OCI-LY3 (cell line): ENCODE measurements at regions not wholly inside any gene's neighbourhood (a gene's known extent, or its start where the extent isn't known, plus 50 kb on each side); places are given as distances from the start of the nearest gene placed in this dataset.

ENCODE experiments used
- H2AFZ ChIP-seq: fragments of 200-600, 300-600 bp; shearing (Covaris generic); 2 replicates; pipeline ENCODE4 v1.6.0; 2014; ENCODE audit warnings: antibody characterized with exemption, low read depth, low read length
- H3K27ac ChIP-seq: fragments of 200-600, 300-600 bp; sonication (generic); 2 replicates; pipeline ENCODE4 v1.5.1; 2014; ENCODE audit warnings: mild to moderate bottlenecking, low read length, moderate library complexity, mixed read lengths
- H3K27me3 ChIP-seq: fragments of 200-600, 300-600 bp; sonication (generic); 2 replicates; pipeline ENCODE4 v1.6.1; 2014; ENCODE audit warnings: low read depth, low read length, mixed read lengths
- H3K36me3 ChIP-seq: fragments of 200-600, 300-600 bp; sonication (generic); replicated peaks from 2 replicates; pipeline ENCODE3; 2014; ENCODE audit warnings: low read depth, low read length, mixed read lengths
- H3K4me1 ChIP-seq: fragments of 300-600, 200-600 bp; sonication (generic); 2 replicates; pipeline ENCODE4 v1.6.1; 2014; ENCODE audit warnings: low read length, mixed read lengths
- H3K4me2 ChIP-seq: fragments of 200-600, 300-600 bp; sonication (generic); 2 replicates; pipeline ENCODE4 v1.6.1; 2014; ENCODE audit warnings: low read length, mixed read lengths
- H3K4me3 ChIP-seq: fragments of 300-600, 200-600 bp; sonication (generic); 2 replicates; pipeline ENCODE4 v1.5.1; 2014; ENCODE audit warnings: antibody characterized with exemption, mild to moderate bottlenecking, low read length, moderate library complexity
- H3K79me2 ChIP-seq: fragments of 300-600, 200-600 bp; shearing (Covaris generic); 2 replicates; pipeline ENCODE4 v1.6.1; 2014; ENCODE audit warnings: mild to moderate bottlenecking, low read length, mixed read lengths
- H3K9ac ChIP-seq: fragments of 300-600, 200-600 bp; shearing (Covaris generic); 2 replicates; pipeline ENCODE4 v1.6.0; 2014; ENCODE audit warnings: mild to moderate bottlenecking, low read length, moderate library complexity
- H3K9me3 ChIP-seq: fragments of 200-600, 300-600 bp; shearing (Covaris generic); 2 replicates; pipeline ENCODE4 v1.6.1; 2014; ENCODE audit warnings: low read length, mixed read lengths; ENCODE audit not compliant: insufficient read depth
- H4K20me1 ChIP-seq: fragments of 200-600, 300-600 bp; sonication (generic); 2 replicates; pipeline ENCODE4 v1.6.1; 2016; ENCODE audit warnings: low read length, mixed read lengths; ENCODE audit not compliant: insufficient read depth
- EZH2phosphoT487 ChIP-seq: fragments of 200-600 bp; shearing (Covaris generic); IDR thresholded peaks from 2 replicates; pipeline ENCODE4 v1.6.1; 2018; ENCODE audit warnings: antibody characterized with exemption, mixed run types, low read depth
- TF ChIP-seq, protein P1 (sequence below): fragments of 200-600, 300-600 bp; sonication (generic); IDR thresholded peaks from 2 replicates; pipeline ENCODE4 v1.5.1; 2014; ENCODE audit warnings: antibody characterized with exemption, low read length, low read depth

DNA sequence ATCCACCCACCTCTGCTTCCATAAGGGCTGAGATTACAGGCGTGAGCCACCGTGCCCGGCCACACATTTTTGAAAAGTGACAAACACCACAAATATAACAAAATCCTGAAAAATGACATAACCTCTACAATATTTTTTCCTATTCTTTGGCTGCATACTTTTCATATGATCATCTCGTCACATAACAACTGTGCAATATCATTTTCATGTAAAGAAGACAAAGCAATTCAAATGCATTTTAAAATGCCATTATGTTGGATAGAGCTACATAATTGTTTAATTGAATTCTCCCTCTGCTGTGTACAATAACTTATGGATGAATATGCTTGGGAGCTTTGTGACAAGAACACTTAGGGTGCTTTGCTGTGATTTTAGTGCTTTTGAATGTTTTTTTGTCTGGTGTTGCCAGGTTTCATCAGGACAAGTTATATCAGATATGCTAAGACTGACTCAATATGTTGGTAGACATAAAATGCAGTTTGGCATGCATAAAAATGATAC lies 132.9 kb downstream of the CHIC2 start:
- Histone ChIP-seq H3K9ac (no peak overlapping the region), H4K20me1 (no peaks in the 10 kb centered on the region), H3K79me2 (no peaks in the 10 kb centered on the region), H3K27ac (no peak overlapping the region), H3K36me3 (no peaks in the 10 kb centered on the region), H3K27me3 (no peaks in the 10 kb centered on the region; the same call in 1 of the 2 replicates), H2AFZ (no peak overlapping the region), H3K4me2 (no peak overlapping the region), H3K4me1 (no peaks in the 10 kb centered on the region), H3K9me3 (no peaks in the 10 kb centered on the region), H3K4me3 (no peak overlapping the region)
- TF ChIP-seq EZH2phosphoT487 = no peak
- TF ChIP-seq, protein P1, sequence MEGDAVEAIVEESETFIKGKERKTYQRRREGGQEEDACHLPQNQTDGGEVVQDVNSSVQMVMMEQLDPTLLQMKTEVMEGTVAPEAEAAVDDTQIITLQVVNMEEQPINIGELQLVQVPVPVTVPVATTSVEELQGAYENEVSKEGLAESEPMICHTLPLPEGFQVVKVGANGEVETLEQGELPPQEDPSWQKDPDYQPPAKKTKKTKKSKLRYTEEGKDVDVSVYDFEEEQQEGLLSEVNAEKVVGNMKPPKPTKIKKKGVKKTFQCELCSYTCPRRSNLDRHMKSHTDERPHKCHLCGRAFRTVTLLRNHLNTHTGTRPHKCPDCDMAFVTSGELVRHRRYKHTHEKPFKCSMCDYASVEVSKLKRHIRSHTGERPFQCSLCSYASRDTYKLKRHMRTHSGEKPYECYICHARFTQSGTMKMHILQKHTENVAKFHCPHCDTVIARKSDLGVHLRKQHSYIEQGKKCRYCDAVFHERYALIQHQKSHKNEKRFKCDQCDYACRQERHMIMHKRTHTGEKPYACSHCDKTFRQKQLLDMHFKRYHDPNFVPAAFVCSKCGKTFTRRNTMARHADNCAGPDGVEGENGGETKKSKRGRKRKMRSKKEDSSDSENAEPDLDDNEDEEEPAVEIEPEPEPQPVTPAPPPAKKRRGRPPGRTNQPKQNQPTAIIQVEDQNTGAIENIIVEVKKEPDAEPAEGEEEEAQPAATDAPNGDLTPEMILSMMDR = no peak

DNA sequence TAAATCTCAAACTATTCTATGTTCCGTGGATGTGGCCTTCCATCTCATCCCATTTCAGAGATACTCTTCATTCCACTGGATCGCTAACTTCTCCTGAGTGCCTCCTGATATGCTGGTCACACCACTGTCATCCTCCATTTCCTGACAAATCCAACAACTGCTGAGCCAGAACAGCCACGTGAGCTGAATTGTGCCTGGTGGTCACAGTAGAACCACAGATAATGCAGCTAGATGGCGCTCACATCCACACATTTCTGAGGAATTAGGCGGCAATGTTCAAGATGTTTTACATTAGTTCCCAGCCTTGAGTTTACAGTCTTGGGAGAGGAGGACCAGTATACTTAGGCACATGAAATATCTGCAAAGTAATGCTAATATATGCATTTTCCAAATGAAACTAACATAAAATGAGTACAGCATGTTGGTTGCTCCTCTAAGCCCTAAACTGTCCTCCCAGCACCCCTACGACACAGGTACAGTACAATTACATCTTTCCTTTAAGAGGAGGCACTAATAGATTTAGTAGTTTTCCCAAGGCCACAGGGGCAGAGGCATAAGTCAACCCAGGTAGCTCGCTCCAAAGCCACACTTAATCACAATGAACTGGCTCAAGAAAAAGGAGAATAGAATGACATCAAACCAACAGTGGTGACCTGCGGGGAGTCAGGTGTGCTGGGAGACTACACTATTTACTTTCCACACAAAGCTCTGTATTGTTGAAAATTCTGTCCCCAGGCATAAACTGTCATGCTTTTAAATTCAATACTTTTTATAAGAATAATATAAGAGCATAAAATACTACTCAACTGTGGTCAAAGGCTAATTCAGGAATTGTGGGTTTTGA lies 134.2 kb downstream of the CHIC2 start:
- Histone ChIP-seq H3K27me3 (no peaks in the 10 kb centered on the region; the same call in 1 of the 2 replicates), H3K36me3 (no peaks in the 10 kb centered on the region)
- TF ChIP-seq EZH2phosphoT487 = no peak
- TF ChIP-seq, protein P1 = peak; percentile 87

DNA sequence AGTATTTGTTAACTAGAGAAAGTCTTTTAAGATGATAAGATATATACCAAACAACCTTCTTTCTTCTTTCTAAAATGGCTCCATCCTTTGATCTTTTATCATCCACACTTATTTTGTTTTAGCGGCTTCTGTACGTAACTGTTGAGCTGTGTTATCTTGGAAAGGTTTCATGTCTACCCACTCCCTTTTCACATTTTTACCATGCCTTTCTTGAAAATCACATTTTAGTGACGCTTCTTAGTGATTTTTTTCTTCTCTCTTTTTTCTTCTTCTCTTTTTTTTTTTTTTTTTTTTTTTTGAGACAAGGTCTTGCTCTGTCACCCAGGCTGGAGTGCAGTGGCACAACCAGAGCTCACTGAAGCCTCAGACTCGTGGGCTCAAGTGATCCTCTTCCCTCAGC lies 135.1 kb downstream of the CHIC2 start:
- Histone ChIP-seq H2AFZ (no peak overlapping the region), H3K27me3 (no peaks in the 10 kb centered on the region; the same call in 1 of the 2 replicates), H3K36me3 (no peaks in the 10 kb centered on the region), H3K9me3 (no peaks in the 10 kb centered on the region), H3K4me2 (no peak overlapping the region), H3K27ac (no peak overlapping the region), H3K79me2 (no peaks in the 10 kb centered on the region), H3K4me3 (no peak overlapping the region), H4K20me1 (no peaks in the 10 kb centered on the region), H3K4me1 (no peaks in the 10 kb centered on the region), H3K9ac (no peak overlapping the region)
- TF ChIP-seq, protein P1 = no peak
- TF ChIP-seq EZH2phosphoT487 = no peak

More for the DNA sequence above, 134.2 kb downstream of the CHIC2 start:
- Histone ChIP-seq H2AFZ (peak overlapping the region; percentile 91), H3K27ac (no peak overlapping the region), H3K9me3 (no peaks in the 10 kb centered on the region), H3K4me1 (no peaks in the 10 kb centered on the region), H3K4me2 (peak overlapping the region; percentile 74), H3K79me2 (no peaks in the 10 kb centered on the region), H3K4me3 (peak overlapping the region; percentile 56), H4K20me1 (no peaks in the 10 kb centered on the region), H3K9ac (no peak overlapping the region)

DNA sequence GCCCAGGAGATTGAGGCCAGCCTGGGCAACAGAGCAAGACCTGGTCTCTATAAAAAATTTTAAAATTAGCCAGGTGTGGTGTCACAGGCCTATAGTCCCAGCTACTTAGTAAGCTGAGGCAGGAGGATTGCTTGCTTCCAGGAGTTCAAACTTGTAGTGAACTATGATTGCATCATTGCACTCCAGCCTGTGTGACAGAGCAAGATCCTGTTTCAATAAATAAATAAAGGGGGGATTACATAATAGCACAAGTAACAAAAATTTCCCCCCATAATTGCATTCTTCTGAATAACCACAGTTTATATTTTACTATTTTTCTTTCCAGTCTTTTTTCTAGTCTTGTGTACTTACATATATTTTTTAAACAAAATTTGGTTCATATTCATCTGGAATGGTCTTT lies 135.6 kb downstream of the CHIC2 start:
- H3K9me3 ChIP-seq = no peaks in the 10 kb centered on the region
- no peaks in the 10 kb centered on the region; the same call in 1 of the 2 replicates for H3K27me3 ChIP-seq
- no peak overlapping the region for H3K27ac ChIP-seq
- H3K36me3 ChIP-seq = no peaks in the 10 kb centered on the region
- H2AFZ ChIP-seq = no peak overlapping the region
- H3K4me1 ChIP-seq = no peaks in the 10 kb centered on the region
- TF ChIP-seq EZH2phosphoT487 = no peak
- H3K79me2 ChIP-seq = no peaks in the 10 kb centered on the region
- no peaks in the 10 kb centered on the region for H4K20me1 ChIP-seq
- H3K4me2 ChIP-seq = no peak overlapping the region
- H3K9ac ChIP-seq = no peak overlapping the region
- no peak overlapping the region for H3K4me3 ChIP-seq
